KMS-11 (cell line): ENCODE measurements at regions not wholly inside any gene's neighbourhood (a gene's known extent, or its start where the extent isn't known, plus 50 kb on each side); places are given as distances from the start of the nearest gene placed in this dataset.

Experiments used
- H2AFZ ChIP-seq: fragments of 200-600 bp; sonication (generic); 2 replicates; pipeline ENCODE4 v1.6.1; 2016; ENCODE audit warnings: antibody characterized with exemption, mixed run types, low read depth
- H3K27ac ChIP-seq: fragments of 200-600 bp; sonication (generic); 2 replicates; pipeline ENCODE4 v1.6.1; 2016; ENCODE audit warnings: mild to moderate bottlenecking, mixed run types
- H3K27me3 ChIP-seq: fragments of 200-600 bp; sonication (generic); 2 replicates; pipeline ENCODE4 v1.6.1; 2017; ENCODE audit warnings: mild to moderate bottlenecking, low read depth, mixed run types, moderate library complexity; ENCODE audit not compliant: insufficient read depth
- H3K36me3 ChIP-seq: fragments of 200-600 bp; sonication (generic); 2 replicates; pipeline ENCODE4 v1.6.1; 2017; ENCODE audit warnings: mild to moderate bottlenecking, mixed run types; ENCODE audit not compliant: insufficient read depth
- H3K4me1 ChIP-seq: fragments of 200-600 bp; sonication (generic); 2 replicates; pipeline ENCODE4 v1.6.1; 2016; ENCODE audit warnings: mild to moderate bottlenecking, low read depth, mixed run types; ENCODE audit not compliant: poor library complexity, severe bottlenecking
- H3K4me2 ChIP-seq: fragments of 200-600 bp; sonication (generic); 2 replicates; pipeline ENCODE4 v1.7.0; 2016; ENCODE audit warnings: mild to moderate bottlenecking, mixed run types
- H3K4me3 ChIP-seq: fragments of 200-600 bp; sonication (generic); IDR thresholded peaks from 2 replicates; pipeline ENCODE4 v1.6.1; 2017; ENCODE audit warnings: low read depth, low read length, mixed read lengths; ENCODE audit not compliant: insufficient read depth
- H3K79me2 ChIP-seq: fragments of 200-600 bp; sonication (generic); 2 replicates; pipeline ENCODE4 v1.6.1; 2016; ENCODE audit warnings: low read depth, mixed run types; ENCODE audit not compliant: insufficient read depth
- H3K9ac ChIP-seq: fragments of 200-600 bp; sonication (generic); 2 replicates; pipeline ENCODE4 v1.6.1; 2016; ENCODE audit warnings: mild to moderate bottlenecking, mixed run types
- H4K20me1 ChIP-seq: fragments of 200-600 bp; sonication (generic); 2 replicates; pipeline ENCODE4 v1.6.1; 2016; ENCODE audit warnings: mild to moderate bottlenecking, mixed run types; ENCODE audit not compliant: insufficient read depth
- CTCF ChIP-seq: fragments of 200-600 bp; sonication (generic); conservative IDR thresholded peaks from 2 replicates; pipeline ENCODE4 v1.6.1; 2017; ENCODE audit warnings: low read depth, mild to moderate bottlenecking, antibody characterized with exemption, low read length, moderate library complexity, mixed read lengths

- no peak overlapping the region for H3K27ac ChIP-seq
- no peaks in the 10 kb centered on the region for H3K4me1 ChIP-seq
- H3K9ac ChIP-seq, result no peak overlapping the region
- no peaks in the 10 kb centered on the region for H3K79me2 ChIP-seq
- no peak overlapping the region for H3K4me3 ChIP-seq
- TF ChIP-seq CTCF, result no peak
- H3K27me3 ChIP-seq, result no peaks in the 10 kb centered on the region
- no peaks in the 10 kb centered on the region for H3K36me3 ChIP-seq
- H3K4me2 ChIP-seq, result no peak overlapping the region
- no peak overlapping the region for H2AFZ ChIP-seq
- H4K20me1 ChIP-seq, result no peaks in the 10 kb centered on the region
Measured at GRCh38 chr10:4677296-4678021, 148.5 kb upstream of the AKR1E2 start.

GRCh38 chr10:4676566-4676965 lies 149.4 kb upstream of the AKR1E2 start:
- Histone ChIP-seq H3K4me1 (no peaks in the 10 kb centered on the region), H3K9ac (no peak overlapping the region), H4K20me1 (no peaks in the 10 kb centered on the region), H3K4me3 (no peak overlapping the region), H3K27ac (no peak overlapping the region), H3K79me2 (no peaks in the 10 kb centered on the region), H3K4me2 (no peak overlapping the region), H3K27me3 (no peaks in the 10 kb centered on the region), H2AFZ (no peak overlapping the region), H3K36me3 (no peaks in the 10 kb centered on the region)
- TF ChIP-seq CTCF, result no peak

GRCh38 chr10:4675808-4676207 lies 150.2 kb upstream of the AKR1E2 start:
- Histone ChIP-seq H3K36me3 (no peaks in the 10 kb centered on the region), H4K20me1 (no peaks in the 10 kb centered on the region), H3K4me3 (no peak overlapping the region), H3K27me3 (no peaks in the 10 kb centered on the region), H3K4me2 (no peak overlapping the region), H3K79me2 (no peaks in the 10 kb centered on the region), H3K27ac (no peak overlapping the region), H2AFZ (no peak overlapping the region), H3K4me1 (no peaks in the 10 kb centered on the region), H3K9ac (no peak overlapping the region)
- no peak for TF ChIP-seq CTCF

- no peaks in the 10 kb centered on the region for H3K36me3 ChIP-seq
- H4K20me1 ChIP-seq, result no peaks in the 10 kb centered on the region
- TF ChIP-seq CTCF, result no peak
- no peaks in the 10 kb centered on the region for H3K4me1 ChIP-seq
- H3K4me2 ChIP-seq, result no peak overlapping the region
- H3K27ac ChIP-seq, result no peak overlapping the region
- no peaks in the 10 kb centered on the region for H3K27me3 ChIP-seq
- H2AFZ ChIP-seq, result no peak overlapping the region
- no peaks in the 10 kb centered on the region for H3K79me2 ChIP-seq
- H3K4me3 ChIP-seq, result no peak overlapping the region
- no peak overlapping the region for H3K9ac ChIP-seq
Measured at GRCh38 chr10:4673279-4674040, 152.5 kb upstream of the AKR1E2 start.
